ENCODE measurements at regions not wholly inside any gene's neighbourhood (a gene's known extent, or its start where the extent isn't known, plus 50 kb on each side); places are given as distances from the start of the nearest gene placed in this dataset.
"Not testable (repeated sequence)": the region's sequence is repeated elsewhere in the genome, so short reads cannot be mapped to it uniquely, and the experiment has no call there.

GRCh38 chr9:89681468-89681859 is 76.7 kb downstream of the GADD45G start:
- TF ChIP-seq CHD2 (IDR thresholded peaks at IDR 0.05; ENCODE audit: borderline replicate concordance, low read depth, low read length); MAX (IDR thresholded peaks at IDR 0.05; ENCODE audit: low read depth, low read length); CTCF (IDR thresholded peaks at IDR 0.05 in 2 of 3, conservative IDR thresholded peaks at IDR 0.05 in 1 of 3; ENCODE audit: control insufficient read depth in 2 of 3, extremely low read depth in 1 of 3, insufficient read depth in 1 of 3, low read depth in 3 of 3, low read length in 3 of 3); EZH2 (IDR thresholded peaks at IDR 0.05; ENCODE audit: borderline replicate concordance, control insufficient read depth, low read depth, low read length); PAX5 (IDR thresholded peaks at IDR 0.05; ENCODE audit: borderline replicate concordance, low read depth, low read length): not testable (repeated sequence)
